GM12878 (cell line): ENCODE measurements at regions not wholly inside any gene's neighbourhood (a gene's known extent, or its start where the extent isn't known, plus 50 kb on each side); places are given as distances from the start of the nearest gene placed in this dataset.
"Not testable (repeated sequence)": the region's sequence is repeated elsewhere in the genome, so short reads cannot be mapped to it uniquely, and the experiment has no call there.

ENCODE experiments used
- CHD2 ChIP-seq: IDR thresholded peaks from 2 replicates; pipeline ENCODE4 v1.6.1; 2011; ENCODE audit warnings: low read depth, low read length, improper control_type of control experiment, borderline replicate concordance
- CTCF ChIP-seq, 3 experiments: IDR thresholded peaks in 2 of 3; conservative IDR thresholded peaks in 1 of 3; 2 replicates each; pipeline ENCODE4 v1.5.1; 2011; ENCODE audit warnings: low read depth in 3 of 3, low read length in 3 of 3, mild to moderate bottlenecking in 3 of 3, control low read depth in 2 of 3, moderate library complexity in 2 of 3, inconsistent platforms in 1 of 3, mixed read lengths in 1 of 3; ENCODE audit not compliant: control insufficient read depth in 2 of 3, insufficient read depth in 1 of 3; ENCODE audit errors: extremely low read depth in 1 of 3
- E2F4 ChIP-seq: IDR thresholded peaks from 2 replicates; pipeline ENCODE4 v1.6.1; 2012; ENCODE audit warnings: low read depth, low read length, improper control_type of control experiment
- EGR1 ChIP-seq, 2 experiments: IDR thresholded peaks; 1 replicate in 1 of 2; 2 replicates in 1 of 2; pipeline ENCODE4 v1.6.1; 2011 to 2012; ENCODE audit warnings: low read depth in 2 of 2, low read length in 2 of 2, borderline replicate concordance in 1 of 2, mild to moderate bottlenecking in 1 of 2, moderate library complexity in 1 of 2
- ESRRA ChIP-seq: IDR thresholded peaks from 2 replicates; pipeline ENCODE4 v1.6.1; 2012; ENCODE audit warnings: mild to moderate bottlenecking, low read length, improper control_type of control experiment
- EZH2 ChIP-seq: IDR thresholded peaks from 2 replicates; pipeline ENCODE4 v1.6.1; 2012; ENCODE audit warnings: low read depth, mild to moderate bottlenecking, control low read depth, inconsistent platforms, low read length, borderline replicate concordance; ENCODE audit not compliant: control insufficient read depth
- FOXM1 ChIP-seq: IDR thresholded peaks from 2 replicates; pipeline ENCODE4 v1.6.1; 2012; ENCODE audit warnings: low read depth, mild to moderate bottlenecking, inconsistent platforms, low read length, moderate library complexity
- POLR2A ChIP-seq: IDR thresholded peaks from 2 replicates; pipeline ENCODE4 v1.6.1; 2011; ENCODE audit warnings: low read depth, mild to moderate bottlenecking, low read length
- SP1 ChIP-seq: IDR thresholded peaks from one replicate; pipeline ENCODE4 v1.6.1; 2011; ENCODE audit warnings: low read depth, low read length
- TF ChIP-seq, protein P1 (sequence below): fragments of 450-650 bp; IDR thresholded peaks from 2 replicates; pipeline ENCODE4 v1.6.1; 2018; ENCODE audit warnings: borderline replicate concordance, mild to moderate bottlenecking; ENCODE audit not compliant: partially characterized antibody
- TF ChIP-seq, protein P2 (sequence below): IDR thresholded peaks from 2 replicates; pipeline ENCODE4 v1.6.1; 2012; ENCODE audit warnings: low read depth, low read length, improper control_type of control experiment

DNA sequence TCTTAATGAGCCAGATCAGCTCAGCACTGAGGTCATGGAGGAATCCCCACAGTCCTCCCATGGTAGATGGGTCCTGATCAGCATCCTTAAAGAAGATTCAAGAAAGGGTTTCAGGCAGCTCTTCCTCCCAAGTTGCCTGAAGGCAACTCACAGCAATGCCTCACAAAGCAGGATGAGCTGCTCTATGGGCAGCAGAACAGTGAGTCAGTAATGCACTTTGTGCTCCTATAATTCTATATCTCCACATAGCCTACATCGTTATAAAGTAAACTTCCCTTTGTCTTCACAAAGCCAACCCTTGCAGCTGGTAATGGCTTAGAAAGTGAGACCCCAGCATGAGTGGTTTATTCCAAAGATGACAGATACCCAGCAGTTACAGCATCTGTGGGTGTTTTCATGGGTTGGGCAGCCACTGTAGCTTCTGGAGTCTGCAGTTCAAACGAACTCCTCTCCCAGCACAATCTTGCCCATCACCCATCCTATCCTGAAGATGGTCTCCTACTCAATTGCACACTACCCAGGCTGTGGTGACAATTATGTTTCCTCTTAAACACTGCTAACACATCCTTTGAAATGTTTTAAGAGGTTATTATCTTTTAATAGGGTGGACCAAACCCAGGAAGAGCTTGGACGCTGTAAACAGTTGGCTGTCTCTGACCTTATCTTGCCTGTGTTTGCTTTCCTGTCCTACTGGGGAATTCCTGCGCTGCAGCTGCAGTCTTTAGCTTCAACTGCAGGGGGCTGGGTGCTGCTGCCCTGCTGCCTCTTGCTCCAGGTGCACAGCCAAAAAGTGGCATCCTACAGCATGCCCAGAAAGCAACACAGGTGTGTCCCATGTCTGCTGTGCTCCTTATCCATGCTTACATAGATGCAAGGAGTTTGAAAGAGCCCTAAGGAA is 286.9 kb downstream of the ANAPC1 start:
- TF ChIP-seq, protein P1, sequence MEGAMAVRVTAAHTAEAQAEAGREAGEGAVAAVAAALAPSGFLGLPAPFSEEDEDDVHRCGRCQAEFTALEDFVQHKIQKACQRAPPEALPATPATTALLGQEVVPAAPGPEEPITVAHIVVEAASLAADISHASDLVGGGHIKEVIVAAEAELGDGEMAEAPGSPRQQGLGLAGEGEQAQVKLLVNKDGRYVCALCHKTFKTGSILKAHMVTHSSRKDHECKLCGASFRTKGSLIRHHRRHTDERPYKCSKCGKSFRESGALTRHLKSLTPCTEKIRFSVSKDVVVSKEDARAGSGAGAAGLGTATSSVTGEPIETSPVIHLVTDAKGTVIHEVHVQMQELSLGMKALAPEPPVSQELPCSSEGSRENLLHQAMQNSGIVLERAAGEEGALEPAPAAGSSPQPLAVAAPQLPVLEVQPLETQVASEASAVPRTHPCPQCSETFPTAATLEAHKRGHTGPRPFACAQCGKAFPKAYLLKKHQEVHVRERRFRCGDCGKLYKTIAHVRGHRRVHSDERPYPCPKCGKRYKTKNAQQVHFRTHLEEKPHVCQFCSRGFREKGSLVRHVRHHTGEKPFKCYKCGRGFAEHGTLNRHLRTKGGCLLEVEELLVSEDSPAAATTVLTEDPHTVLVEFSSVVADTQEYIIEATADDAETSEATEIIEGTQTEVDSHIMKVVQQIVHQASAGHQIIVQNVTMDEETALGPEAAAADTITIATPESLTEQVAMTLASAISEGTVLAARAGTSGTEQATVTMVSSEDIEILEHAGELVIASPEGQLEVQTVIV, result not testable (repeated sequence)
- TF ChIP-seq, protein P2, sequence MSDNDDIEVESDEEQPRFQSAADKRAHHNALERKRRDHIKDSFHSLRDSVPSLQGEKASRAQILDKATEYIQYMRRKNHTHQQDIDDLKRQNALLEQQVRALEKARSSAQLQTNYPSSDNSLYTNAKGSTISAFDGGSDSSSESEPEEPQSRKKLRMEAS, result not testable (repeated sequence)
- not testable (repeated sequence) for TF ChIP-seq CHD2; SP1; FOXM1; CTCF (IDR thresholded peaks at IDR 0.05 in 2 of 3, conservative IDR thresholded peaks at IDR 0.05 in 1 of 3; ENCODE audit: control insufficient read depth in 2 of 3, extremely low read depth in 1 of 3, insufficient read depth in 1 of 3, low read depth in 3 of 3, low read length in 3 of 3); POLR2A; ESRRA; E2F4; EGR1 (IDR thresholded peaks at IDR 0.05; ENCODE audit: borderline replicate concordance in 1 of 2, low read depth in 2 of 2, low read length in 2 of 2); EZH2
